Activated CD4-positive, alpha-beta memory T cell treated with anti-CD3 and anti-CD28 coated beads for 36 hours (primary cell): ENCODE measurements at regions not wholly inside any gene's neighbourhood (a gene's known extent, or its start where the extent isn't known, plus 50 kb on each side); places are given as distances from the start of the nearest gene placed in this dataset.
"Not testable (repeated sequence)": the region's sequence is repeated elsewhere in the genome, so short reads cannot be mapped to it uniquely, and the experiment has no call there.

Source experiments
- CTCF ChIA-PET: fragments of 350-600 bp; sonication (Branson Sonifier 250); formaldehyde crosslinking; loops from one replicate; lab custom pipeline; 2021; ENCODE audit warnings: antibody characterized with exemption, inconsistent platforms; lab: Charles Lee
- POLR2A ChIA-PET: fragments of 350-600 bp; sonication (Branson Sonifier 250); formaldehyde crosslinking; loops from one replicate; lab custom pipeline; 2021; ENCODE audit warnings: antibody characterized with exemption; lab: Charles Lee
- DNase-seq: peaks from one replicate; pipeline ENCODE4 v3.0.0-alpha.2; 2020
- H3K27ac Mint-ChIP-seq: one replicate; pipeline ENCODE4 v1.8.0; 2021; ENCODE audit warnings: mixed read lengths
- H3K27me3 Mint-ChIP-seq: one replicate; pipeline ENCODE4 v1.8.0; 2021; ENCODE audit warnings: mixed read lengths
- H3K36me3 Mint-ChIP-seq: one replicate; pipeline ENCODE4 v1.8.0; 2021; ENCODE audit warnings: mixed read lengths
- H3K4me1 Mint-ChIP-seq: one replicate; pipeline ENCODE4 v1.8.0; 2021; ENCODE audit warnings: low read depth, mixed read lengths
- H3K4me3 Mint-ChIP-seq: one replicate; pipeline ENCODE4 v1.8.0; 2021; ENCODE audit warnings: mild to moderate bottlenecking, mixed read lengths
- H3K9me3 Mint-ChIP-seq: one replicate; pipeline ENCODE4 v1.8.0; 2021; ENCODE audit warnings: mixed read lengths
- intact Hi-C: fragments of 100-400 bp; cut with micrococcal nuclease; formaldehyde crosslinking; loops from one replicate; pipeline ENCODE4 v1.15.1; 2023

DNA sequence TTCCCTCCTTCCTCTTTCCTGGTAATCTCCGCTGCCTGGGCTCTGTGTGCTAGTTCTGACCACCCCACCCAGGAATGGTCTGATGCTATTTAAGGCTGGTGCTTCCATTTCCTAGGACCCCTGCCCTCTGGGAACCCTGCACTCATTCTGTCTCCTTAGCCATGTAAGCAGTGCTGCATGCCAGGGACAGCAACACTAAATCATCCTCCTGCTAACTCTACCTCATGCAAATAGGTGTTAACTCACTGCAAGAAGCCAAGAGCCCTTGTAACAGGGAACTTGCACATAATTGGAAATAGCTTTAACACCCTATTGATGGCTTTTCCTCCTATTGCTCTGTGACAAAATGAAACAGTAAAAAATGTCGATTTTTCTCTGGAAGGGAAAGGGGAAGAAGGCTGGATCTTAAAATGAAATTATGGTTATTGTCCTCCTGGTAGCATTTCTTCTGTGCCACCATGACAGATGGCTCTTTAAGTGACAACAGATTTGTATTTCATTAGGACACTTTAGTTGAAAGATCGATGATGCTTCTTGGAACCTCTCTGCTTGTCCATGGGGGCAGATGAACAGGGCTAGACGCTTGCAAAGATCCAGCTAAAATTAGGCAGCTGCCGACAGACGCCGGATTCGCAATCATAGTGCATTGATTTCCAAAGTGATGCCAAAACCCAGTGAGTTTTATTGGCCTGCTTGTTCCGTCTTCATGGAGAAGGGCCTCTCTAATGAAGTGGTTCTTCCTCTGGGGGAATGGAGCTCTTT lies 551.7 kb downstream of the MATN1 start:
- CTCF ChIA-PET: no interaction called here
- no peak overlapping the region for H3K4me3 Mint-ChIP-seq
- H3K27me3 Mint-ChIP-seq: peaks cover 5% of the 10 kb centered on the region
- H3K9me3 Mint-ChIP-seq: peaks cover 3% of the 10 kb centered on the region
- POLR2A ChIA-PET: no interaction called here
- no peaks in the 10 kb centered on the region for H3K36me3 Mint-ChIP-seq
- H3K4me1 Mint-ChIP-seq: no peaks in the 10 kb centered on the region
- H3K27ac Mint-ChIP-seq: no peak overlapping the region
- no peak for DNase-seq
- intact Hi-C loops: no loop called here

DNA sequence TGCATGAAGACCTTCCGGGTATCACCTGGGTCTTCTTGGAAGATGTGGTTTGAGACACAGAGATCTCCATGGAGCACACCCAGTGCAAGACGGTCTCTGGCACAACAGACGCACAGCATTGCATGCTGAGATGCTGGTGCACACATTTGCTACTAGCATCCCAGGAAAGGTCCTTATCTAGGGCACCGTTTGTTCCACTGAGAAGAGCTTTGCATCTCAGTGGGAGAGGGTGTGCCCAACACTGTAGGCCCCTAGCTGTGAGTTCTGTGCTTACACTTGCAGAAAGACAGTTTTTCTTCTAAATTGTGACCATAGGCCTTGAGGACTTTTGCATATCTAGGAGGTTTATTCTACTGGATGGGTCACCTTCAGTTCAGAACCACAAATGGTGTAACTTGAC lies 554.1 kb downstream of the MATN1 start:
- H3K27ac Mint-ChIP-seq: no peak overlapping the region
- POLR2A ChIA-PET: no interaction called here
- CTCF ChIA-PET: no interaction called here
- no peaks in the 10 kb centered on the region for H3K9me3 Mint-ChIP-seq
- intact Hi-C loops: no loop called here
- no peaks in the 10 kb centered on the region for H3K36me3 Mint-ChIP-seq
- H3K4me3 Mint-ChIP-seq: no peak overlapping the region
- H3K4me1 Mint-ChIP-seq: no peaks in the 10 kb centered on the region
- peaks cover 3% of the 10 kb centered on the region for H3K27me3 Mint-ChIP-seq
- no peak for DNase-seq

DNA sequence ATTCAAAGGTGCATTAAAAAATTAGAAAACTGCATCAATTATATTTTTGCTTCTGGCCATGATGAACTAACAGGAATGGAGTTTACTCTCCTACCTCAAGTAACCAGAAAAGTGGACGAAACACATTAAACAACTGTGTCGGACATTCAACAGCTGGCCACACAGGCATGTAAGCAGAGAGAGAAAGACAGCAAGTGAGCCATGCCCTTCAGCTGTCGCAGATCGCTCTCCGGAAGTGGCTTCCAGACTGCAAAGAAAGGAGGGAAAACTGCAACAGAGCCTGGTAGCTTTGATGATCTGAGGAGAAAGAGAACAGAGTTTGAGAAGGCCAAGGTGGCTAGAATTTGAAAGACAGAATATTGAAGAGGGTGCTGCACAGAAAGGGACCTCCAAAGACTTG lies 557.2 kb downstream of the MATN1 start:
- POLR2A ChIA-PET: no interaction called here
- Mint-ChIP-seq H3K27ac (no peak overlapping the region), H3K27me3 (peaks cover 2% of the 10 kb centered on the region), H3K36me3 (no peaks in the 10 kb centered on the region), H3K4me3 (no peak overlapping the region), H3K9me3 (no peaks in the 10 kb centered on the region), H3K4me1 (no peaks in the 10 kb centered on the region)
- intact Hi-C loops: no loop called here
- CTCF ChIA-PET: no interaction called here
- DNase-seq: no peak

DNA sequence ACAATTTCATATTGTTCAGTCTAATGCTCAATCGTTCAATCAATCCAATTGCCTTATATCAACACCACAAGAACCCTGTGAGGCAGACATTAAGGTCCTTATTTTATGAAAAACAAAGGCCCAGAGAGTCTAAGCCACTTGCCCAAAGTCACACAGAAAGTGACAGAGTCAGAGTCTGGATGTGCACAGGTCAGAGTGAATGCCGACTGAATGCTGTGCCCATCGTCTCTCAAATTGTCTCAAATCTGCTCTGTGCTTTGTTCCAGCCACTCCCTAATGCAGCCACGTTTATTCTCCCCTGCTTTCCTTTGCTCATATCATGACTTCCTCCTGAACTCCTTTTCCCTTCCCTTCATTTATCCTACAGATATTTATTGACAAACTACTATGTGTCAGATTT lies 558.3 kb downstream of the MATN1 start:
- H3K27ac Mint-ChIP-seq: no peak overlapping the region
- CTCF ChIA-PET: no interaction called here
- H3K4me3 Mint-ChIP-seq: no peak overlapping the region
- DNase-seq: no peak
- H3K27me3 Mint-ChIP-seq: peaks cover 2% of the 10 kb centered on the region
- intact Hi-C loops: no loop called here
- no peaks in the 10 kb centered on the region for H3K4me1 Mint-ChIP-seq
- POLR2A ChIA-PET: no interaction called here
- H3K36me3 Mint-ChIP-seq: no peaks in the 10 kb centered on the region
- H3K9me3 Mint-ChIP-seq: no peaks in the 10 kb centered on the region

DNA sequence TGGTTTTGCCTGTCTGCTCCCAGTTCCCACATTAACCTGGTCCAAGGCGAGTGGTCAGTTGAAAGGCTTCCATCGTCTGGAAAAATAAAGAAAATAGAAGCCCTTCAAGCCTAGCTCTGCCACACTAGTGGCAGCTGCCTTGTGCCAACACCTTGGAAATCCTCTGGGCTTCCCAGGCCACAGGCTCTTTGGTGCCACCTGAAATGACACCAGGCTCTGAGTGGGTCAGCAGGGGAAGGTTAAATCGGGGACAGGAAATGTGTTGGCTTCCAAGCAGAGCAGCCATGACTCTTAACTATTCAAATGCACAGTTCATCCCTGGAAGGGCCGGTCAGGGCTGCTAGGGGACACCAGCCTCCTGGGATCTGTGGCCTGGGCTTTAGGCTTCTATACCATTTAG lies 558.7 kb downstream of the MATN1 start:
- CTCF ChIA-PET: no interaction called here
- Mint-ChIP-seq H3K9me3 (no peaks in the 10 kb centered on the region), H3K27ac (no peak overlapping the region), H3K36me3 (no peaks in the 10 kb centered on the region), H3K4me3 (no peak overlapping the region), H3K27me3 (peaks cover 2% of the 10 kb centered on the region), H3K4me1 (no peaks in the 10 kb centered on the region)
- POLR2A ChIA-PET: no interaction called here
- no peak for DNase-seq
- intact Hi-C loops: no loop called here

DNA sequence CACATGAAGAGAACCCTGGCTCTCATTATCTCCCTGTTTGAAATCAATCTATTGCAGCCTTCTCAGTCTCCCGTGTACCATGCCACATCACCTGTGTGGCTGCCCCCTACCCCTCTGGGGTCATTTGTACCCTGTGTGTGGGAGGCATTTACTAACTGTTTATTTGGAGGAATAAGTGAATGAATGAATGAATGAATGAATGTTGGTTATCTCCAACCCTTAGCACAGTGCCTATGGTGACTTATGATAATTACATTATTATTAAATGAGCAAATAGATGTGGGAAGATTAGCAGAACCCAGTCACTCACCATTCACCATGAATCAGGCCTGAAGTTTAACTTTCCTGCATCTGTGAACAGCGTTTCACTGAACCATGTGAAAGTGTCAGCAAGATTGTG lies 560.8 kb downstream of the MATN1 start:
- Mint-ChIP-seq H3K4me1 (no peaks in the 10 kb centered on the region), H3K27ac (no peak overlapping the region), H3K27me3 (peaks cover 5% of the 10 kb centered on the region), H3K4me3 (no peak overlapping the region), H3K9me3 (no peaks in the 10 kb centered on the region), H3K36me3 (no peaks in the 10 kb centered on the region)
- POLR2A ChIA-PET: no interaction called here
- no peak for DNase-seq
- intact Hi-C loops: no loop called here
- CTCF ChIA-PET: no interaction called here

DNA sequence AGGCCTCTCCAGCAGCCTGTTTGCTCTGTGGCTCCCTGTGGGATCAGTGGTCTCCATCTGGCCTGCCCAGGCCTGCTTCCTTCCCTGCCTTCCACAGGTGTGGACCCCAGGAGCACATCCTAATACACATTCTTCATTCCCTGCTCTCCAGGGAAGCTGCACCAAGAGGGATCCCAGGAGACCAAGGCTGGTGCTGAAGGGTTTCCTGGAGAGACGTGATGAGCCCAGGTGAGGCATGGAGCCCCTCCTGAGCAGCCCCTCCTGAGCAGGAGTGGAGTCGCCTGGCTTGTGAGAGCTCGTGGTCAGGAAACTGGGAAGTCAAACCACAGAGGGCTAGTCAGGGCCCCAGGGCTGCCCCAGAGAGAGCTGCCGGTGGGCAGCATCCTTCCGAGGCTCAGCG lies 561.4 kb downstream of the MATN1 start:
- peaks cover 5% of the 10 kb centered on the region for H3K27me3 Mint-ChIP-seq
- ChIA-PET CTCF (no interaction called here), POLR2A (no interaction called here)
- H3K4me1 Mint-ChIP-seq: no peaks in the 10 kb centered on the region
- intact Hi-C loops: no loop called here
- H3K9me3 Mint-ChIP-seq: no peaks in the 10 kb centered on the region
- no peak for DNase-seq
- H3K27ac Mint-ChIP-seq: no peak overlapping the region
- H3K4me3 Mint-ChIP-seq: no peak overlapping the region
- no peaks in the 10 kb centered on the region for H3K36me3 Mint-ChIP-seq

DNA sequence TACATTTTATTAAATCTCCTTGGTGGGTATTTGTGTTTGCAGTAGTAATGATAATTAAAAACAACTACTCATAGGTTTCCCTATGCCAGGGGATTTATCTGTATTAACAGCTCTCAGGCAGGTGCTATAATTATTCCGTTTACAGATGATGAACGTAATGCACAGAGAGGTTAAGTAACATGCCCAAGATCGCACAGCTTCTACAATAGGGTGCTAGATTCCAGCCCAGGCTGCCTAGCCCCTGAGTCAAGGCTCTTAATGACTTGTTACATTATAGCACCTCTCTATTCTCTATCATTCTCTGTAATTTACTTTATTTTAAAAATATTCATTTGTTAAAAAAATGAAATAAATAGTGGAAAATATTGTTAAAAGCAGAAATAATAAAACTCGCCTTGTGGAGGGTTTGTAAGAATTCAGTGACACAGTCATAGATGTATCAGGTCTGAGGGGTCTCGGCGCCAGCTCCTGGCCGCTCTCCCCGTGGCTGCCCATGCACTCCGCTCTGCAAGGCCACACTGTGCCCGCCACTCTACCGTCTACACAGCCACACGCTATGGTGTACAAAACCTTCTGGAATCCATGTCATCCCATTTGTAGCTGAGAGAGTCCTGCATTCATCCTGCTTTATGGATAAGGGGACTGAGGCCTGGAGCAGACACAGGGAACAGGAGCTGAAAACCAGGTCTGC lies 562.2 kb downstream of the MATN1 start:
- intact Hi-C loops: no loop called here
- Mint-ChIP-seq H3K9me3 (no peaks in the 10 kb centered on the region), H3K4me3 (no peak overlapping the region), H3K27ac (no peak overlapping the region), H3K27me3 (peaks cover 8% of the 10 kb centered on the region), H3K36me3 (no peaks in the 10 kb centered on the region), H3K4me1 (no peaks in the 10 kb centered on the region)
- ChIA-PET POLR2A (no interaction called here), CTCF (no interaction called here)
- DNase-seq: no peak

DNA sequence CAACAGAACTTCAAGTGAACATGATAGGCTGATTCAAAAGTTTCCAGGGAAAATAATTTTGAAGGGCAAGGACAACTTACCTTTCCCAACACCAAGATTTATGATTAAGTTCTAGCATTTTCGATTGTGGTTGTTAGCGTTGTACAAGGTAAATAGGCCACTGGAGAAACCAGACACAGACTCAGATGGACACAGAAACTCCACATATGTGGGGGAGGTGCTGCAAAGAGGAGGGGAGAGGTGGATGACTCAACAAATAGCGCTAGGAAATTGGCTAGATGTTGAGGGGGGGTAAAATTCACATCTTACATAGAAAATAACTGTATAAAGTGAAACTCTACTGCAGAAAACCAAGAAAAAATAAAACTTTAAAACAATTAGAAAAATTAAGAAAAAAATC lies 564.4 kb downstream of the MATN1 start:
- intact Hi-C loops: no loop called here
- ChIA-PET POLR2A (no interaction called here), CTCF (no interaction called here)
- Mint-ChIP-seq H3K27me3 (peaks cover 7% of the 10 kb centered on the region), H3K9me3 (peaks cover 3% of the 10 kb centered on the region), H3K4me3 (no peak overlapping the region), H3K27ac (no peak overlapping the region), H3K36me3 (no peaks in the 10 kb centered on the region), H3K4me1 (no peaks in the 10 kb centered on the region)
- DNase-seq: no peak

DNA sequence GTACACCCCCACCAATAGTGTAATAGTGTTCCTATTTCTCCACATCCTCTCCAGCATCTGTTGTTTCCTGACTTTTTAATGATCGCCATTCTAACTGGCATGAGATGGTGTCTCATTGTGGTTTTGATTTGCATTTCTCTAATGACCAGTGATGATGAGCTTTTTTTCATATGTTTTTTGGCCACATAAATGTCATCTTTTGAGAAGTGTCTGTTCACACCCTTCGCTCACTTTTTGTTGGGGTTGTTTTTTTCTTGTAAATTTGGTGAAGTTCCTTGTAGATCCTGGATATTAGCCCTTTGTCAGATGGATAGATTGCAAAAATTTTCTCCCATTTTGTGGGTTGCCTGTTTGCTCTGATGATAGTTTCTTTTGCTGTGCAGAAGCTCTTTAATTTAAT lies 567.7 kb downstream of the MATN1 start:
- H3K27ac Mint-ChIP-seq, CTCF ChIA-PET, H3K4me1 Mint-ChIP-seq, DNase-seq, POLR2A ChIA-PET, H3K27me3 Mint-ChIP-seq, H3K4me3 Mint-ChIP-seq, intact Hi-C loops, H3K36me3 Mint-ChIP-seq: not testable (repeated sequence)
- peaks cover 14% of the 10 kb centered on the region for H3K9me3 Mint-ChIP-seq

DNA sequence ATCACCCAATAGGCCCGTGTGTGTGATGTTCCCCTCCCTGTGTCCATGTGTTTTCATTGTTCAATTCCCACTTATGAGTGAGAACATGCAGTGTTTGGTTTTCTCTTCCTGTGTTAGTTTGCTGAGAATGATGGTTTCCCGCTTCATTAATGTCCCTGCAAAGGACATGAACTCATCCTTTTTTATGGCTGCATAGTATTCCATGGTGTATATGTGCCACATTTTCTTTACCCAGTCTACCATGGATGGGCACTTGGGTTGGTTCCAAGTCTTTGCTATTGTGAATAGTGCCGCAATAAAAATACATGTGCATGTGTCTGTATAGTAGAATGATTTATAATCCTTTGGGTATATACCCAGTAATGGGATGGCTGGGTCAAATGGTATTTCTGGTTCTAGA lies 568.1 kb downstream of the MATN1 start:
- H3K27ac Mint-ChIP-seq, H3K27me3 Mint-ChIP-seq, intact Hi-C loops, CTCF ChIA-PET, DNase-seq, H3K4me1 Mint-ChIP-seq, H3K4me3 Mint-ChIP-seq, H3K36me3 Mint-ChIP-seq, POLR2A ChIA-PET: not testable (repeated sequence)
- peaks cover 15% of the 10 kb centered on the region for H3K9me3 Mint-ChIP-seq

DNA sequence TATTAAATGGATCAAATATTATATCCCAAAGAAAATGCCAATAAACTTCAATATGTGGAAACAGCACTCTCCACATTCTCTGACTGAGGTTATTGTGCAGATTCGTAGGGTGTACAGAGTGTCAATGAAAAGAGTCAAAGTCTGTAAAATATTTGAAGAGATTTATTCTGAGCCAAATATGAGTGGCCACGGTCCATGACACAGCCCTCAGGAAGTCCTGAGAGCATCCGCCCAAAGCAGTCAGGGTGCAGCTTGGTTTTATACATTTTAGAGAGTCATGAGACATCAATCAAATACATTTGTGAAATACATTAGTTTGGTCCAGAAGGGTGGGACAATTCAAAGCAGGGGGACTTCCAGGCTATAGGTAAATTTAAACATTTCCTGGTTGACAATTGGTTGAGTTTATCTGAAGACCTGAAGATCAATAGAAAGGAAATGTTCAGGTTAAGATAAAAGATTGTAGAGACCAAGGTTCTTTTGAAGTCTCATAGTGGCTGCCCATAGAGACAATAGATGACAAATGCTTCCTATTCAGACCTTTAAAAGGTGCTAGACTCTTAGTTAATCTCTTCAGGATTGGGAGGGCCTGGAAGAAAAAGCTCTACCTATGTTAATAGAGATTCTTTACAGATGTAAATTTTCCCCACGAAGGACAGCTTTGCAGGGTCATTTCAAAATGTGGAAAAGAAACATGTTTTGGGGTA lies 569.5 kb downstream of the MATN1 start:
- no peaks in the 10 kb centered on the region for H3K36me3 Mint-ChIP-seq
- no peak overlapping the region for H3K4me3 Mint-ChIP-seq
- no peak overlapping the region for H3K27ac Mint-ChIP-seq
- peaks cover 5% of the 10 kb centered on the region for H3K27me3 Mint-ChIP-seq
- DNase-seq: no peak
- peaks cover 15% of the 10 kb centered on the region for H3K9me3 Mint-ChIP-seq
- no peaks in the 10 kb centered on the region for H3K4me1 Mint-ChIP-seq
- CTCF ChIA-PET: no interaction called here
- POLR2A ChIA-PET: no interaction called here
- intact Hi-C loops: no loop called here
